Loucy (cell line): ENCODE measurements at regions not wholly inside any gene's neighbourhood (a gene's known extent, or its start where the extent isn't known, plus 50 kb on each side); places are given as distances from the start of the nearest gene placed in this dataset.

Source experiments
- H2AFZ ChIP-seq: fragments of 200-600 bp; sonication (generic); 2 replicates; pipeline ENCODE4 v1.6.0; 2016; ENCODE audit warnings: antibody characterized with exemption, mild to moderate bottlenecking, low read length, moderate library complexity
- H3F3A ChIP-seq: fragments of 200-600 bp; 2 replicates; pipeline ENCODE4 v1.6.0; 2016; ENCODE audit warnings: antibody characterized with exemption, low read depth, mild to moderate bottlenecking
- H3K27me3 ChIP-seq: fragments of 200-600 bp; sonication (generic); 2 replicates; pipeline ENCODE4 v1.6.1; 2014; ENCODE audit warnings: low read length, mild to moderate bottlenecking; ENCODE audit not compliant: insufficient read depth, poor library complexity, severe bottlenecking
- H3K36me3 ChIP-seq: fragments of 200-600 bp; sonication (generic); 2 replicates; pipeline ENCODE4 v1.6.1; 2016; ENCODE audit warnings: low read length; ENCODE audit not compliant: insufficient read depth
- H3K4me1 ChIP-seq: fragments of 200-600 bp; sonication (generic); 2 replicates; pipeline ENCODE4 v1.5.1; 2014; ENCODE audit warnings: low read length, mild to moderate bottlenecking; ENCODE audit not compliant: insufficient read depth, poor library complexity, severe bottlenecking
- H3K4me2 ChIP-seq: fragments of 200-600 bp; sonication (generic); 2 replicates; pipeline ENCODE4 v1.6.0; 2014; ENCODE audit warnings: antibody characterized with exemption, low read length, low read depth, mild to moderate bottlenecking; ENCODE audit not compliant: poor library complexity, severe bottlenecking
- H3K4me3 ChIP-seq: fragments of 200-600 bp; sonication (generic); 2 replicates; pipeline ENCODE4 v1.5.1; 2014; ENCODE audit warnings: low read length, mild to moderate bottlenecking, mixed read lengths; ENCODE audit not compliant: poor library complexity, severe bottlenecking
- H3K79me2 ChIP-seq: fragments of 200-600 bp; sonication (generic); 2 replicates; pipeline ENCODE4 v1.6.1; 2014; ENCODE audit warnings: low read length; ENCODE audit not compliant: insufficient read depth
- H3K9ac ChIP-seq: fragments of 200-600 bp; sonication (generic); 2 replicates; pipeline ENCODE4 v1.6.0; 2014; ENCODE audit warnings: mild to moderate bottlenecking, low read depth, low read length, moderate library complexity; ENCODE audit not compliant: poor library complexity, severe bottlenecking
- H3K9me2 ChIP-seq: fragments of 200-600 bp; sonication (generic); replicated peaks from 2 replicates; pipeline ENCODE4 v1.6.1; 2016; ENCODE audit warnings: low read depth, low read length, mixed read lengths
- H3K9me3 ChIP-seq: fragments of 200-600 bp; sonication (generic); 2 replicates; pipeline ENCODE4 v1.6.1; 2014; ENCODE audit warnings: mild to moderate bottlenecking, antibody characterized with exemption, low read length, low read depth; ENCODE audit not compliant: insufficient read depth
- H4K20me1 ChIP-seq: fragments of 200-600 bp; sonication (generic); 2 replicates; pipeline ENCODE4 v1.6.0; 2014; ENCODE audit warnings: antibody characterized with exemption, low read length, mild to moderate bottlenecking; ENCODE audit not compliant: insufficient read depth, poor library complexity, severe bottlenecking
- EZH2phosphoT487 ChIP-seq: fragments of 200-600 bp; IDR thresholded peaks from 2 replicates; pipeline ENCODE4 v1.6.1; 2018; ENCODE audit warnings: antibody characterized with exemption, mild to moderate bottlenecking, moderate library complexity, borderline replicate concordance
- TF ChIP-seq, protein P1 (sequence below): fragments of 200-600 bp; sonication (generic); conservative IDR thresholded peaks from 2 replicates; pipeline ENCODE4 v1.5.1; 2014; ENCODE audit warnings: mild to moderate bottlenecking, antibody characterized with exemption, low read length

GRCh38 chr4:171464499-171464898 lies 348.7 kb upstream of the GALNTL6 start:
- no peaks in the 10 kb centered on the region for H3K27me3 ChIP-seq
- no peak overlapping the region for H3K4me3 ChIP-seq
- no peaks in the 10 kb centered on the region for H3F3A ChIP-seq
- no peak for TF ChIP-seq EZH2phosphoT487
- TF ChIP-seq, protein P1, sequence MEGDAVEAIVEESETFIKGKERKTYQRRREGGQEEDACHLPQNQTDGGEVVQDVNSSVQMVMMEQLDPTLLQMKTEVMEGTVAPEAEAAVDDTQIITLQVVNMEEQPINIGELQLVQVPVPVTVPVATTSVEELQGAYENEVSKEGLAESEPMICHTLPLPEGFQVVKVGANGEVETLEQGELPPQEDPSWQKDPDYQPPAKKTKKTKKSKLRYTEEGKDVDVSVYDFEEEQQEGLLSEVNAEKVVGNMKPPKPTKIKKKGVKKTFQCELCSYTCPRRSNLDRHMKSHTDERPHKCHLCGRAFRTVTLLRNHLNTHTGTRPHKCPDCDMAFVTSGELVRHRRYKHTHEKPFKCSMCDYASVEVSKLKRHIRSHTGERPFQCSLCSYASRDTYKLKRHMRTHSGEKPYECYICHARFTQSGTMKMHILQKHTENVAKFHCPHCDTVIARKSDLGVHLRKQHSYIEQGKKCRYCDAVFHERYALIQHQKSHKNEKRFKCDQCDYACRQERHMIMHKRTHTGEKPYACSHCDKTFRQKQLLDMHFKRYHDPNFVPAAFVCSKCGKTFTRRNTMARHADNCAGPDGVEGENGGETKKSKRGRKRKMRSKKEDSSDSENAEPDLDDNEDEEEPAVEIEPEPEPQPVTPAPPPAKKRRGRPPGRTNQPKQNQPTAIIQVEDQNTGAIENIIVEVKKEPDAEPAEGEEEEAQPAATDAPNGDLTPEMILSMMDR, result no peak
- 0 out of 2 replicates have a peak, but pooled peaks cover under 1% of the 10 kb centered on the region for H3K9me3 ChIP-seq
- H2AFZ ChIP-seq, result no peak overlapping the region
- H3K4me2 ChIP-seq, result no peak overlapping the region
- H4K20me1 ChIP-seq, result no peaks in the 10 kb centered on the region
- H3K79me2 ChIP-seq, result no peaks in the 10 kb centered on the region
- no peaks in the 10 kb centered on the region for H3K36me3 ChIP-seq
- no peaks in the 10 kb centered on the region for H3K9me2 ChIP-seq
- no peak overlapping the region for H3K9ac ChIP-seq
- H3K4me1 ChIP-seq, result no peaks in the 10 kb centered on the region

DNA sequence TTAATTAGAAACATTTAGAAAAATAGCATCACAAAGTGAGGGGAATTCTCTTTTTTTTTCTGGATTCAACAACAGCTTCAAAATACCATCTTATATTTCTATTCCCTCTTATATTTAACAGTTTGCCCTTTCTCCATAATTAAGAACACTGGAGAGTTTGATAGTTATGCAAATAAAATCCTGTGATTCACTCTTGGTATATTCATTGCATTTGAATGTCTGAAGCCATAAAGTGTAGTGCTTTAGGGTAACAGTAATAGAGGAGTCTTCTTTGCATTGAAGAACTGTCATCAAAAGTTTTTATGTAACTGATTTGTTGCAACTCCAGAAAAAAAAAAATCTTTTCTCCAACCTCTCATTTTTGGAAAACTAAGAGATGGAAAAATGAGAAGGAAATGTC lies 352.0 kb upstream of the GALNTL6 start:
- H3K9me2 ChIP-seq, result no peaks in the 10 kb centered on the region
- no peaks in the 10 kb centered on the region for H3K4me1 ChIP-seq
- H2AFZ ChIP-seq, result no peak overlapping the region
- no peaks in the 10 kb centered on the region for H4K20me1 ChIP-seq
- H3K27me3 ChIP-seq, result no peaks in the 10 kb centered on the region
- H3K9ac ChIP-seq, result no peak overlapping the region
- no peak overlapping the region for H3K4me3 ChIP-seq
- no peak overlapping the region for H3K4me2 ChIP-seq
- no peaks in the 10 kb centered on the region for H3K36me3 ChIP-seq
- H3K9me3 ChIP-seq, result 0 out of 2 replicates have a peak, but pooled peaks cover 4% of the 10 kb centered on the region
- no peaks in the 10 kb centered on the region for H3F3A ChIP-seq
- TF ChIP-seq, protein P1, result no peak
- TF ChIP-seq EZH2phosphoT487, result no peak
- no peaks in the 10 kb centered on the region for H3K79me2 ChIP-seq

DNA sequence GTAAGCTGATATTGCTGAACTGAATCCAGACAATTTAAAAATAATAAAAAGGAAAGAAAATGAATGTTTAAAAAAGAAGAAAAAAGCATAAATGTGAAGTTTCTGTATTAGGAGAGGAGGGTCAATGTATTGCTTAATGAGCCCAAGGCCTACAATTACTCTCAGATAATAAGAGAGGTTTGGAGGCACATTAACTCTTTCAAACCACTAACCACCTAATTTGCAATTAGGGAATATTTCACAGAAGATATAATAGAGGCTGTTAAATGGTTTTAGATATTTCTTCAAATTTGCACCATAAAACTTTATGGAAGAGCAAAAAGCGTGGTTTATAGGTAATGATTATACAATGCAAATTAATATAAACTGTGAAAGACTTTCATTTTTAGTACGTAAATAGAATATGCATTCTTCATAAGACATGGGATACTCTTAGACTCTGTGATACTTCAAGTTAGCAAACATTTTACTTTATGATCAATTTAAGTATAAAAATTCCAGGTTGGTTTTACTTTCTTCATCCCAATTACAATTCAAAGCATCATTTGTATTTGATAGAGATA lies 364.2 kb upstream of the GALNTL6 start:
- Histone ChIP-seq H2AFZ (no peak overlapping the region; the same call in 1 of the 2 replicates), H3K4me1 (peaks cover 19% of the 10 kb centered on the region), H3K27me3 (no peaks in the 10 kb centered on the region), H3K9me2 (no peaks in the 10 kb centered on the region), H3K79me2 (no peaks in the 10 kb centered on the region), H3K4me3 (no peak overlapping the region), H3K9ac (no peak overlapping the region), H3K9me3 (no peaks in the 10 kb centered on the region), H3F3A (no peaks in the 10 kb centered on the region), H4K20me1 (no peaks in the 10 kb centered on the region), H3K4me2 (no peak overlapping the region), H3K36me3 (no peaks in the 10 kb centered on the region)
- no peak for TF ChIP-seq EZH2phosphoT487
- TF ChIP-seq, protein P1, result no peak
